GM12875 (cell line): ENCODE measurements at regions not wholly inside any gene's neighbourhood (a gene's known extent, or its start where the extent isn't known, plus 50 kb on each side); places are given as distances from the start of the nearest gene placed in this dataset.

Experiments used
- H3K4me3 ChIP-seq: one replicate; pipeline ENCODE4 v1.5.1; 2011; ENCODE audit warnings: low read depth, low read length, control low read depth
- TF ChIP-seq, protein P1 (sequence below): IDR thresholded peaks from 2 replicates; pipeline ENCODE4 v1.5.1; 2011; ENCODE audit warnings: low read depth, mild to moderate bottlenecking, control low read depth, inconsistent platforms, low read length, moderate library complexity, borderline replicate concordance; ENCODE audit not compliant: insufficient read depth

DNA sequence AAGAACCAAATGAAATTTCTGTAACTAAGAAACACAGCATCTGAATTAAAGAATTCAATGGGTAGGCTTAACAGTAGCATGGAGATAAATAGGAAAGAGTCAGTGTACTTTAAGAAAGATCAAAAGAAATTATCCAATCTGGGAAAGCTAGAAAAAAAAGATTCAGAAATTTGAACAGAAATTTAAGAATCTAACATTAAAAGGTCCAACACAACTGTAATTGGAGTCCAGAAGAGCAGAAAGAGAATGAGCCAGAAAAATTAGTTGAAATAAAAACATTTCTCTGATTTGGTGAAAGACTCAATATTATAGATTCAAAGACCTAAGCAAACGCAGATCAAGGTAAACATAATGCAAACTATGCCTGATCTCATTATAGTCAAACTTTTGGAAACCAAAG is 187.1 kb downstream of the C3orf38 start:
- no peak overlapping the region for H3K4me3 ChIP-seq
- TF ChIP-seq, protein P1, sequence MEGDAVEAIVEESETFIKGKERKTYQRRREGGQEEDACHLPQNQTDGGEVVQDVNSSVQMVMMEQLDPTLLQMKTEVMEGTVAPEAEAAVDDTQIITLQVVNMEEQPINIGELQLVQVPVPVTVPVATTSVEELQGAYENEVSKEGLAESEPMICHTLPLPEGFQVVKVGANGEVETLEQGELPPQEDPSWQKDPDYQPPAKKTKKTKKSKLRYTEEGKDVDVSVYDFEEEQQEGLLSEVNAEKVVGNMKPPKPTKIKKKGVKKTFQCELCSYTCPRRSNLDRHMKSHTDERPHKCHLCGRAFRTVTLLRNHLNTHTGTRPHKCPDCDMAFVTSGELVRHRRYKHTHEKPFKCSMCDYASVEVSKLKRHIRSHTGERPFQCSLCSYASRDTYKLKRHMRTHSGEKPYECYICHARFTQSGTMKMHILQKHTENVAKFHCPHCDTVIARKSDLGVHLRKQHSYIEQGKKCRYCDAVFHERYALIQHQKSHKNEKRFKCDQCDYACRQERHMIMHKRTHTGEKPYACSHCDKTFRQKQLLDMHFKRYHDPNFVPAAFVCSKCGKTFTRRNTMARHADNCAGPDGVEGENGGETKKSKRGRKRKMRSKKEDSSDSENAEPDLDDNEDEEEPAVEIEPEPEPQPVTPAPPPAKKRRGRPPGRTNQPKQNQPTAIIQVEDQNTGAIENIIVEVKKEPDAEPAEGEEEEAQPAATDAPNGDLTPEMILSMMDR: no peak

DNA sequence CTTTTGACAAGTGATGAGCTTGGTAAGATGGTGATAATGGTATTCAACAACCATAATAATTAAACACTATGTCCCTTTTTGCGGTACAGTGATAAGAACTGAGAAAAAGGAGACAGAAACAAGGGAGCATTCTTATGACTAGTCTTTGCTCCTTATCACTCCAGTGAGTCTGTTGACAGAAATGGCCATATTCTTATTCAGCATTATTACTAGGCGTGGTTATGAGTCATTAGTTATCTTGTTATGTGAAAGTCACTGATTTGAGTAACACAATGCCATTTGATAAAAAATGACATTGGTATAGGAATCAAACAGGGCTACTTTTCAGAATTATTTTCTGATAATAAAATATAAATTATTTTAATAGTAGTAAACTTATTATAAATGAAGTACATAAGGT is 193.5 kb downstream of the C3orf38 start:
- TF ChIP-seq, protein P1: no peak
- H3K4me3 ChIP-seq: no peak overlapping the region

DNA sequence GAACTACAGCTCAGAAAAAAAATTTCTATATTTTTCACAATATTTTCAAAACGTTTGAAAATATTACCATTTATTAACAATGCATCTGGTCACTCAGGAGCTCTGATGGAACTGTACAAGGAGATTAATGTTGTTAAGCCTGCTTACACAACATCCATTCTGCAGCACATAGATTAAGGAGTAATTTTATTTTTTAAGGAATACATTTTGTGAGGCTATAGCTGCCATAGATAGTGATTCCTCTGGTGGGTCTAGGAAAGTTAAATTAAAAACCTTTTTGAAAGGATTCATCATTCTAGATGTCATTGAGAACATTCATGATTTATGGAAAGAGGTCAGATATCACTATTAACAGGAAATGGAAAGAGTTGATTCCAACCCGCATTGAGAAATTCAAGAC is 196.9 kb downstream of the C3orf38 start:
- H3K4me3 ChIP-seq: no peak overlapping the region
- TF ChIP-seq, protein P1: no peak

DNA sequence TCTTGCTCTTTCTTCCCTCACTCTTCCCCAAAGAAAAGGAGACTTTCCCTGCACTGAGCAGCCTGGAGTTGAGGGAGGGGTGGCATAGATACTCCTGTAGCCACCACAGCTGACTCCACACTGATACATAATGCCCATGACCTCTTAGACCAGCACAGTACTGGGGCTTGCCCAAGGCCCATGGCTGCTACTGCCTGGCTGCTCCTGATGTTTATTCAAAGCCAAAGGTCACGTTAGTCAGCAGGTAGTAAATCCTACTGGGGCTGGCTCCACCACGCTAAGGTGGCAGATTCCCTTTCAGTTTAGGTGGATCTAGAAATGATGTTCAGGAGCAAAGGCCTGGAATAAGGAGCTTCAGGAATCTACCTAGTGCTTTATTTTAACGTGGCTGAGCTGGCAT is 212.7 kb downstream of the C3orf38 start:
- TF ChIP-seq, protein P1: no peak
- H3K4me3 ChIP-seq: no peak overlapping the region

DNA sequence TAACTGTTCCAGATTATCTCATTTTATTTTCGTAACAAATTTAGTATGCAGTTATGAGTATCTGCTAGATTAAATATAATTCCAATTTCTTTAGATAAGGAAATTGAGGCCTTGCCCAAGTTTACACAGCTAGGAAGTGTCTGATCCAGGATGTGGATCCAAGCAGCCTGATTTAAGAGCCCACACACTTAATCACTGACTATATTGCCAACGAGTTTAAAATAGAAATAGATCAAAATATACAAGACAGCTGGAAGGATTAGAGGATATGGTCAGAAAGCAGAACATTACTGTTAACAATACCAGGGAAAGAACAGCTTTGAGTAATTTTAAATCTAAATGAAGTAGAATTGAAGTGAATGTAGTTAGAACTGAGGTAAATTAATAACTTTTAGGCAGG is 215.2 kb downstream of the C3orf38 start:
- H3K4me3 ChIP-seq: no peak overlapping the region
- TF ChIP-seq, protein P1: no peak

DNA sequence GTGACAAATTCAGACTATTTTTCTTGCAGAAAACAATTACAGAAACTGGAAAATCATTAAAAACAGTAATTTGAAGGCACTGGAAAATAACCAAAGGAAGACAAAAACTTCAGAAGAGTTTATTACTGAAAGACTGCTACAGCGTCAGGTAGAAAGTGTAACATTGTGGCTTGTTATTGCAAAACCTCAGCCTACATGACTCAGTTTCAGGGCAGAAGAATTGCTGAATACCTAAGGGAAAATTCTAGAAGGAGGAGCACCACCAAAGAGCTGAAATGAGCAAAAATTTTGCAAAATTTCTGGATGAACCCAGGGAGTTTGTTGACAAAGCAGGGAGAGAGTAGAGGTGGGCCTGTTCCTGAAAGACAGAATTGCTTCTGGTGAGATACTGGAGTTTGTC is 219.6 kb downstream of the C3orf38 start:
- TF ChIP-seq, protein P1: no peak
- no peak overlapping the region for H3K4me3 ChIP-seq

DNA sequence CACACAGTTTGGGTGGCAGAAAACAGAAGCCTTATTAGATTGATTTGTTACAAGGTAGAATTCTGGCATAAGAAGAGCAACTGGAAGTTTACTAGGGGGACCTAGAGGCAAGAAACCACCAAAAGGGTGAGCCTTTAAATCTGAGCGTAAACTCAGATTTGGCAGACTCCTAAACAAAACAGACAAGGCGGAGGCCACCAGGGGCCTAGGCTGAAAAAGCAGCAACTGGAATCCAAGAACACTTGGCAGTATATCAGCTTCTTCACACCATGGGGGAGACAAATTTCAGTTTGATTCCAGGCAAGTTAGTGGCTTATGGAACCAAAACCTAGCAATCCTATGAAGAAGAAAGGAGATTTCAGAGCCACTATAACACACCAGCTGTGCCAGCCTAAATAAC is 220.0 kb downstream of the C3orf38 start:
- no peak overlapping the region for H3K4me3 ChIP-seq
- TF ChIP-seq, protein P1: no peak
